GM12874 (cell line): ENCODE measurements at regions not wholly inside any gene's neighbourhood (a gene's known extent, or its start where the extent isn't known, plus 50 kb on each side); places are given as distances from the start of the nearest gene placed in this dataset.

ENCODE experiments used
- TF ChIP-seq, protein P1 (sequence below): IDR thresholded peaks from 2 replicates; pipeline ENCODE4 v1.5.1; 2011; ENCODE audit warnings: low read depth, mild to moderate bottlenecking, control low read depth, low read length, moderate library complexity; ENCODE audit not compliant: insufficient read depth

DNA sequence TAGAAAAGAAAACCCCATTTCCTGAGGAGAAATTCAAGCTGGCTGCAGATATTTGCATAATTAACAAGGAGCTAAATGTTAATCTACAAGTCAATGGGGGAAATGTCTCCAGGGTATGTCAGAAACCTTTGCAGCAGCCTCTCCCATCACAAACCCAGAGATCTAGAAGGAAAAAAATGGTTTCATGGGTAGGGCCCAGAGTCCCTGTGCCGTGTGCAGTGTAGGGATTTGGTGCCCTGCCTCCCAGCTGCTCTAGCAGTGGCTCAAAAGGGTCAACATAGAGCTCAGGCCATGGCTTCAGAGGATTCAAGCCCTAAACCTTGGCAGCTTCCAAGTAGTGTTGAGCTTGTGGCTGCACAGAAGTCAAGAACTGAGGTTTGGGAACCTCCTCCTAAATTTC, 290.2 kb upstream of the TMEFF2 start:
- TF ChIP-seq, protein P1, sequence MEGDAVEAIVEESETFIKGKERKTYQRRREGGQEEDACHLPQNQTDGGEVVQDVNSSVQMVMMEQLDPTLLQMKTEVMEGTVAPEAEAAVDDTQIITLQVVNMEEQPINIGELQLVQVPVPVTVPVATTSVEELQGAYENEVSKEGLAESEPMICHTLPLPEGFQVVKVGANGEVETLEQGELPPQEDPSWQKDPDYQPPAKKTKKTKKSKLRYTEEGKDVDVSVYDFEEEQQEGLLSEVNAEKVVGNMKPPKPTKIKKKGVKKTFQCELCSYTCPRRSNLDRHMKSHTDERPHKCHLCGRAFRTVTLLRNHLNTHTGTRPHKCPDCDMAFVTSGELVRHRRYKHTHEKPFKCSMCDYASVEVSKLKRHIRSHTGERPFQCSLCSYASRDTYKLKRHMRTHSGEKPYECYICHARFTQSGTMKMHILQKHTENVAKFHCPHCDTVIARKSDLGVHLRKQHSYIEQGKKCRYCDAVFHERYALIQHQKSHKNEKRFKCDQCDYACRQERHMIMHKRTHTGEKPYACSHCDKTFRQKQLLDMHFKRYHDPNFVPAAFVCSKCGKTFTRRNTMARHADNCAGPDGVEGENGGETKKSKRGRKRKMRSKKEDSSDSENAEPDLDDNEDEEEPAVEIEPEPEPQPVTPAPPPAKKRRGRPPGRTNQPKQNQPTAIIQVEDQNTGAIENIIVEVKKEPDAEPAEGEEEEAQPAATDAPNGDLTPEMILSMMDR: no peak

GRCh38 chr2:192480984-192481383, 286.3 kb upstream of the TMEFF2 start:
- TF ChIP-seq, protein P1: no peak

GRCh38 chr2:192473331-192473730, 278.6 kb upstream of the TMEFF2 start:
- TF ChIP-seq, protein P1: no peak

DNA sequence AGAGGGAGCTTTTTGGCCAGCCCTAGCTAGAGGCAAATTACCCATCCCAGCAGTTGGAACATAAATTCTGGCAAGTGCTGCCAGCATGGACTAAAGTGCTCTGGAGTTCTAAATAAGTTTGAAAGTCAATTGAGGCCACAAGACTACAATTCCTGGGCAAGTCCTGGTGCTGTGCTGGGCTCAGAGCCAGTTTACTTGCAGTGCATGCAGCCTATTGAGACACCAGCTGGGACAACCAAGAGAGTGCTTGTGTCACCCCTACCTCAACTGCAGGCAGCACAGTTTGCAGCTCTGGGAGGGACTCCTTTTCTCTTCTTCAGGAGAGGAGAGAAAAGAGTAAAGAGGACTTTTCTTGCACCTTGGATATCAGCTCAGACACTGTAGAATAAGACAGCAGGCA, 277.2 kb upstream of the TMEFF2 start:
- TF ChIP-seq, protein P1: no peak

DNA sequence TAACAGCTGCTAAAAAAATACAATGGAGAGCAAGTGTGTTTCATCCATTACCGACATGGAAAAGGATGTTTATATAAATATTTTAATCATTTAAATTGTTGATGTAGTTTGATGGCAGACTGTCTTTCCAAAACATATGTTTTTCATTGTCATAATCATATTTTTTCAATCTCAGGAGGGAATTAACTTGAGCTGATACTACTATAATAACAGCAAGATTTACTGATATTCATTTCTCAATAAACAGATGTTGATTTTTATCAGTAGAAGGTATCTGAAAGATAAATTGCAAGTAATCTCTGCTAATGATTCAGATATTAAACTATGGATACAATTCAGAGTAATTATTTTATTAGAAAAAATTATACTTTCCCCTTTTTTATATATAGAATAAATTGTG, 274.9 kb upstream of the TMEFF2 start:
- TF ChIP-seq, protein P1: no peak

DNA sequence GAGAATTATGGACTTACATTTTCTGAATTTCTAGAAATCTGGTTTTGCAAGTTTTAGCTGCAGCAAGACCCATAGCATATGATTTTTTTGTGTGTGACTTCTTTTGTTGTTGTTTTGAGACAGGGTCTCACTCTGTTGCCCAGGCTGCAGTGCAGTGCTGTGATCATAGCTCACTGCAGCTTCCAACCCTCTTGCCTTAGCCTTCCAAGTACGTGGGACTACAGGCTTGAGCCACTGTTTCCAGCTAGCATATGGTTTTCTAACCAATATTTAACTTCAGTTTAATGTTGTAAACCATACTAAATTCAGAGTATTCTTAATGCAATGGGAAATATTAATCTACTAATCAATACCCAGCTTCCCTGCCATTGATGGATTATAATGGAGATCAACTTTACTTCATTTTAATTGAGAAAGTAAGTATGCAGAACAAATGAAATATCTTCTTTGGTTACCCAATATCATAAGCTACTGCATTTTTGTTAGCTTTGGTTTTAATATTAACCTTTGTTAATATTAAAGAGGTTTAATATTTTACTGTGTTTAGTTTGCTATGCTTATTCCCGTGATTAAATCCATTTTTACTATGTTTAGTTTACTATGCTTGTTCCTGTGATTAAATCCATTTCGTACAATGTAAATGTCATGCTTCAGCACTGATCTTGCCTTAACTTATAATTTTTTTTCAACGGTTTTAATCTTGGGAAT, 273.4 kb upstream of the TMEFF2 start:
- TF ChIP-seq, protein P1: no peak

DNA sequence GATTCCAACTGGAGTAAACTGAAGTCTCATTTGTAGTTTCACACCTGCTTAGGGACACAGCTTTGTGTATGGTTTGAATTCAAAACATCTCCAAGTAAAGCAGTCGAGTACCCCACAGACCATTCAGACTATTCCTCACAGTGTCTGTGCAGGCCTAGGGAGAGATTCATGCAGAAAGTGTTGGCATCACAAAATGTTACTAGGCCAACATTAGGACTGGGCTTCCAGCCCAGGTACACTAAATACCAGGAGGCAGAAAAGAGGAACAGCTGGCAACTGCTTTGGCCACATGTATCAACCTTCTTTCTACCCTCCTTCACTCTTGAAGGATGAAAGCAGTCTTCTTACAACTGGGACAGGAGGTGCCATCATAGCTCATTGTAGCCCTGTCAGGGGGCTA, 270.4 kb upstream of the TMEFF2 start:
- TF ChIP-seq, protein P1: no peak
